GM06990 (cell line): ENCODE measurements at regions not wholly inside any gene's neighbourhood (a gene's known extent, or its start where the extent isn't known, plus 50 kb on each side); places are given as distances from the start of the nearest gene placed in this dataset.

ENCODE experiments used
- DNase-seq: peaks from one replicate; pipeline ENCODE4 v3.0.0-alpha.2; 2011; ENCODE audit not compliant: insufficient read length; ENCODE audit errors: extremely low read depth
- H3K27me3 ChIP-seq: replicated peaks from 2 replicates; pipeline ENCODE4 v1.6.0; 2011; ENCODE audit warnings: low read length; ENCODE audit not compliant: control insufficient read depth, insufficient read depth
- H3K36me3 ChIP-seq: 2 replicates; pipeline ENCODE4 v1.5.1; 2011; ENCODE audit warnings: low read length; ENCODE audit not compliant: control insufficient read depth, insufficient read depth
- H3K4me3 ChIP-seq: replicated peaks from 2 replicates; pipeline ENCODE4 v1.5.1; 2011; ENCODE audit warnings: low read depth, mild to moderate bottlenecking, control low read depth, low read length
- CTCF ChIP-seq: IDR thresholded peaks from 2 replicates; pipeline ENCODE4 v1.5.1; 2011; ENCODE audit warnings: low read length, control low read depth, mild to moderate bottlenecking, inconsistent platforms; ENCODE audit not compliant: insufficient read depth, poor library complexity, severe bottlenecking

- Histone ChIP-seq H3K27me3 (no peaks in the 10 kb centered on the region), H3K36me3 (no peaks in the 10 kb centered on the region), H3K4me3 (no peak overlapping the region)
- no peak for TF ChIP-seq CTCF
- DNase-seq: no peak
Measured at GRCh38 chrX:122078079-122078478, 1030.7 kb downstream of the GLUD2 start.

- Histone ChIP-seq H3K36me3 (no peaks in the 10 kb centered on the region), H3K27me3 (no peaks in the 10 kb centered on the region), H3K4me3 (no peak overlapping the region)
- no peak for DNase-seq
- no peak for TF ChIP-seq CTCF
Measured at GRCh38 chrX:122087341-122087740, 1039.9 kb downstream of the GLUD2 start.

GRCh38 chrX:122091571-122091970 lies 1044.2 kb downstream of the GLUD2 start:
- DNase-seq: no peak
- Histone ChIP-seq H3K27me3 (no peaks in the 10 kb centered on the region), H3K4me3 (no peak overlapping the region), H3K36me3 (no peaks in the 10 kb centered on the region)
- TF ChIP-seq CTCF: no peak

GRCh38 chrX:122092360-122092759 lies 1045.0 kb downstream of the GLUD2 start:
- H3K36me3 ChIP-seq: no peaks in the 10 kb centered on the region
- H3K27me3 ChIP-seq: no peaks in the 10 kb centered on the region
- no peak overlapping the region for H3K4me3 ChIP-seq
- no peak for DNase-seq
- no peak for TF ChIP-seq CTCF

- no peaks in the 10 kb centered on the region for H3K36me3 ChIP-seq
- no peak overlapping the region for H3K4me3 ChIP-seq
- no peak for TF ChIP-seq CTCF
- no peak for DNase-seq
- H3K27me3 ChIP-seq: no peaks in the 10 kb centered on the region
Measured at GRCh38 chrX:122092978-122093377, 1045.6 kb downstream of the GLUD2 start.

- Histone ChIP-seq H3K4me3 (no peak overlapping the region), H3K27me3 (no peaks in the 10 kb centered on the region), H3K36me3 (no peaks in the 10 kb centered on the region)
- no peak for TF ChIP-seq CTCF
- no peak for DNase-seq
Measured at GRCh38 chrX:122094611-122095010, 1047.2 kb downstream of the GLUD2 start.
